Right lobe of liver (tissue), 6 donors: ENCODE measurements at regions not wholly inside any gene's neighbourhood (a gene's known extent, or its start where the extent isn't known, plus 50 kb on each side); places are given as distances from the start of the nearest gene placed in this dataset.

Experiments
- ATAC-seq, 4 donors: fragments of 200-7000 bp; cut with Tn5 transposase; one replicate each; pipeline ENCODE4 v1.9.1; 2020; ENCODE audit warnings: mild to moderate bottlenecking in 4 of 4, moderate library complexity in 4 of 4
- DNase-seq, 3 donors: peaks; one replicate each; pipeline ENCODE4 v3.0.0-alpha.2; 2020
- H3K27ac ChIP-seq, 3 donors: fragments of 200-600 bp; one replicate each; pipeline ENCODE4 v1.8.0; 2022
- H3K27me3 ChIP-seq, 2 donors: fragments of 200-600 bp; one replicate each; pipeline ENCODE4 v1.8.0; 2022
- H3K36me3 ChIP-seq, 4 donors: fragments of 200-600 bp; sonication (generic) in 1 of 4; one replicate each; pipeline versions ENCODE4 v1.5.1 to v1.8.0; 2017 to 2022; ENCODE audit warnings: control low read depth in 1 of 4
- H3K4me1 ChIP-seq, 4 donors: fragments of 200-600 bp; sonication (generic) in 1 of 4; one replicate each; pipeline versions ENCODE4 v1.5.1 to v1.8.0; 2017 to 2022; ENCODE audit warnings: control low read depth in 1 of 4
- H3K4me3 ChIP-seq, 3 donors: fragments of 200-600 bp; one replicate each; pipeline ENCODE4 v1.8.0; 2022
- H3K9me3 ChIP-seq, 4 donors: fragments of 200-600 bp; sonication (generic) in 1 of 4; one replicate each; pipeline versions ENCODE4 v1.5.1 to v1.8.0; 2017 to 2022; ENCODE audit warnings: control low read depth in 1 of 4
- POLR2A ChIP-seq: fragments of 450-650 bp; IDR thresholded peaks from one replicate; pipeline ENCODE4 v1.6.1; 2017; ENCODE audit warnings: antibody characterized with exemption, mild to moderate bottlenecking
- WGBS: methylation state at CpG from one replicate; pipeline ENCODE4 v1.1.6; 2018; ENCODE audit warnings: low coverage, low lambda C conversion rate; ENCODE audit not compliant: insufficient coverage; ENCODE audit errors: missing lambda C conversion rate; 5-methylcytosine and 5-hydroxymethylcytosine counted together
- intact Hi-C, 2 donors: fragments of 100-400 bp; cut with DNase I; formaldehyde crosslinking; loops; one replicate each; pipeline versions ENCODE4 v1.11.2 to v1.14.1; 2022
- TF ChIP-seq, protein P1 (sequence below), 4 donors: fragments of 200-600 bp in 3 of 4; fragments of 450-650 bp in 1 of 4; IDR thresholded peaks; one replicate each; pipeline versions ENCODE4 v1.5.1 to v1.8.0; 2016 to 2022; ENCODE audit warnings: antibody characterized with exemption in 4 of 4, mild to moderate bottlenecking in 2 of 4
- donor health status: DM: no; HTN: yes; CAD: no.
- donor health status: DM: no; HTN: no; CAD: no.
- donor health status: DM: no; HTN: no; CAD: no.
- donor health status: DM: no; HTN: yes; CAD: no.
- donor health status: DM: no; HTN: yes; CAD: no.

DNA sequence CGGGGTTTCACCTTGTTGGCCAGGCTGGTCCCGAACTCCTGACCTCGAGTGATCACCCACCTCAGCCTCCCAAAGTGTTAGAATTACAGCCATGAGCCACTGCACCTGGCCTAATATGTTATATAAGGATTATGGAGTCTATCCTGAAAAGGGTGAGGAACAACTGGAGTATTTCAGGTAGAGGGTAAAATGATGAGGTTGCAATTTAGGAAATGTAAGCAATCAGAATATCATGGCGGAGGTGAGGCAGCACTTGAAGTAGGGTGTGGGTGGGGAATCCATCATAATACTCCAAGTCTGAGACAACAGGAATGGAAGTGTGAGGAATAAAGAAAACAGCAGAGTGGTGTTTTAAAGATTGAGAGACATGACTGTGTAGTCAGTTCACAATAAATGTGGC, 582.2 kb downstream of the FGF9 start:
- Histone ChIP-seq H3K27me3 (no peaks in the 10 kb centered on the region), H3K4me3 (no peak overlapping the region), H3K4me1 (no peaks in the 10 kb centered on the region), H3K36me3 (peaks cover 0 to 2% (median 0%) of the 10 kb centered on the region in 4 donors), H3K27ac (no peak overlapping the region), H3K9me3 (no peaks in the 10 kb centered on the region)
- no peak for DNase-seq
- intact Hi-C loops: no loop called here
- ATAC-seq: no peak
- WGBS: 57% methylated on average over 4 of the region's 4 CpGs
- TF ChIP-seq, protein P1, sequence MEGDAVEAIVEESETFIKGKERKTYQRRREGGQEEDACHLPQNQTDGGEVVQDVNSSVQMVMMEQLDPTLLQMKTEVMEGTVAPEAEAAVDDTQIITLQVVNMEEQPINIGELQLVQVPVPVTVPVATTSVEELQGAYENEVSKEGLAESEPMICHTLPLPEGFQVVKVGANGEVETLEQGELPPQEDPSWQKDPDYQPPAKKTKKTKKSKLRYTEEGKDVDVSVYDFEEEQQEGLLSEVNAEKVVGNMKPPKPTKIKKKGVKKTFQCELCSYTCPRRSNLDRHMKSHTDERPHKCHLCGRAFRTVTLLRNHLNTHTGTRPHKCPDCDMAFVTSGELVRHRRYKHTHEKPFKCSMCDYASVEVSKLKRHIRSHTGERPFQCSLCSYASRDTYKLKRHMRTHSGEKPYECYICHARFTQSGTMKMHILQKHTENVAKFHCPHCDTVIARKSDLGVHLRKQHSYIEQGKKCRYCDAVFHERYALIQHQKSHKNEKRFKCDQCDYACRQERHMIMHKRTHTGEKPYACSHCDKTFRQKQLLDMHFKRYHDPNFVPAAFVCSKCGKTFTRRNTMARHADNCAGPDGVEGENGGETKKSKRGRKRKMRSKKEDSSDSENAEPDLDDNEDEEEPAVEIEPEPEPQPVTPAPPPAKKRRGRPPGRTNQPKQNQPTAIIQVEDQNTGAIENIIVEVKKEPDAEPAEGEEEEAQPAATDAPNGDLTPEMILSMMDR (IDR thresholded peaks at IDR 0.05): no peak
- TF ChIP-seq POLR2A: no peak

- H3K9me3 ChIP-seq: no peaks in the 10 kb centered on the region
- no peaks in the 10 kb centered on the region for H3K4me1 ChIP-seq
- TF ChIP-seq, protein P1 (IDR thresholded peaks at IDR 0.05): peak in 1 of 4 donors; percentile 6
- TF ChIP-seq POLR2A: no peak
- no peak overlapping the region for H3K4me3 ChIP-seq
- no peaks in the 10 kb centered on the region for H3K27me3 ChIP-seq
- no peak for DNase-seq
- peaks cover 0 to 2% (median 0%) of the 10 kb centered on the region in 4 donors for H3K36me3 ChIP-seq
- intact Hi-C loops: no loop called here
- ATAC-seq: no peak
- no peak overlapping the region for H3K27ac ChIP-seq
- WGBS: 60% methylated on average over 2 of the region's 2 CpGs
These were observed 585.3 kb downstream of the FGF9 start for GRCh38 chr13:22256111-22256639.

GRCh38 chr13:22262001-22262885, 591.4 kb downstream of the FGF9 start:
- TF ChIP-seq, protein P1 (IDR thresholded peaks at IDR 0.05): no peak
- no peak for TF ChIP-seq POLR2A
- no peak overlapping the region for H3K27ac ChIP-seq
- 31% methylated on average over 6 of the region's 6 CpGs for WGBS
- DNase-seq (no peak), ATAC-seq (no peak)
- intact Hi-C loops: no loop called here
- no peaks in the 10 kb centered on the region for H3K9me3 ChIP-seq
- H3K36me3 ChIP-seq: peaks cover 0 to 2% (median 0%) of the 10 kb centered on the region in 4 donors
- no peaks in the 10 kb centered on the region for H3K4me1 ChIP-seq
- no peaks in the 10 kb centered on the region for H3K27me3 ChIP-seq
- no peak overlapping the region for H3K4me3 ChIP-seq

DNA sequence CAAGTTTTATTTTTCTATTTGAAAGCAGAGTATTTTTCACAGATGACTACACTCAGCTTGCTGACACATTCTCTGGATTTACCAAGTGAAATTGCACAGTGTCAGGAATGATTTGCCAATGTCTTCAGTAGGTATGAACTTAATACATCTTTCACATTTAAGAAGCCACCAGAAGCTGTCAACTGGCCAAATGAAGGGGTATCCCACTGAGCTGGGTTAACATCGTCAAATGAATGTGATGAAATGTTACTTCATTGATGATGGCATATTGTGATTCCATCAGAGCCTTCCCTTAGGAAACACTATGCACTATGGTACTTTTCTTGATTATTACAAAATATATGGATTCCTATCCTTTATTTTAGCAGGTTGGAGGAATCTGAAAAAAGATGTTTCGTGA, 592.3 kb downstream of the FGF9 start:
- H3K4me1 ChIP-seq: no peaks in the 10 kb centered on the region
- H3K27me3 ChIP-seq: no peaks in the 10 kb centered on the region
- no peak overlapping the region for H3K27ac ChIP-seq
- H3K9me3 ChIP-seq: no peaks in the 10 kb centered on the region
- no peak overlapping the region for H3K4me3 ChIP-seq
- 61% methylated on average over 2 of the region's 2 CpGs for WGBS
- ATAC-seq: no peak
- no peak for TF ChIP-seq POLR2A
- TF ChIP-seq, protein P1 (IDR thresholded peaks at IDR 0.05): no peak
- H3K36me3 ChIP-seq: no peaks in the 10 kb centered on the region
- intact Hi-C loops: no loop called here
- DNase-seq: no peak
